Stimulated activated naive B cell treated with anti-CD40 and anti-IgM and Interleukin-4, amounts not matched to agents 10 μg/mL and 1 μg/mL and 100 μg/mL, for 72 hours (primary cell): ENCODE measurements at regions not wholly inside any gene's neighbourhood (a gene's known extent, or its start where the extent isn't known, plus 50 kb on each side); places are given as distances from the start of the nearest gene placed in this dataset.
A peak's percentile ranks its signal among the peaks of the same experiment; 100 is the strongest.

Source experiments
- ATAC-seq, 2 donors: fragments of 150-1000 bp; cut with Tn5 transposase; replicated peaks; 2 replicates each; pipeline ENCODE4 v1.10.0; 2021; ENCODE audit warnings: moderate library complexity in 1 of 2
- DNase-seq: peaks from one replicate; pipeline ENCODE4 v3.0.0; 2021
- H3K27ac Mint-ChIP-seq: one replicate; pipeline ENCODE4 v1.8.0; 2022; ENCODE audit warnings: mild to moderate bottlenecking, mixed read lengths
- H3K27me3 Mint-ChIP-seq, 2 donors: one replicate each; pipeline ENCODE4 v1.8.0; 2022; ENCODE audit warnings: mixed read lengths in 2 of 2
- H3K36me3 Mint-ChIP-seq, 2 donors: one replicate each; pipeline ENCODE4 v1.8.0; 2022; ENCODE audit warnings: mixed read lengths in 2 of 2, mild to moderate bottlenecking in 1 of 2
- H3K4me1 Mint-ChIP-seq, 2 donors: one replicate each; pipeline ENCODE4 v1.8.0; 2022; ENCODE audit warnings: mixed read lengths in 2 of 2, mild to moderate bottlenecking in 1 of 2
- H3K4me3 Mint-ChIP-seq, 2 donors: one replicate each; pipeline ENCODE4 v1.8.0; 2022; ENCODE audit warnings: mild to moderate bottlenecking in 2 of 2, mixed read lengths in 2 of 2, moderate library complexity in 1 of 2
- H3K9me3 Mint-ChIP-seq, 2 donors: one replicate each; pipeline ENCODE4 v1.8.0; 2022; ENCODE audit warnings: mixed read lengths in 2 of 2, mild to moderate bottlenecking in 1 of 2

GRCh38 chr2:146939991-146940685, 904.7 kb upstream of the ACVR2A start:
- ATAC-seq (no peak), DNase-seq (no peak)
- no peaks in the 10 kb centered on the region for H3K36me3 Mint-ChIP-seq
- H3K4me3 Mint-ChIP-seq: no peak overlapping the region
- H3K27ac Mint-ChIP-seq: no peak overlapping the region
- H3K27me3 Mint-ChIP-seq: no peaks in the 10 kb centered on the region
- no peaks in the 10 kb centered on the region for H3K4me1 Mint-ChIP-seq
- H3K9me3 Mint-ChIP-seq: peaks cover 3 to 4% of the 10 kb centered on the region in 2 donors

GRCh38 chr2:146934921-146935320, 909.9 kb upstream of the ACVR2A start:
- Mint-ChIP-seq H3K27me3 (no peaks in the 10 kb centered on the region), H3K4me3 (no peak overlapping the region), H3K4me1 (peaks cover 0 to 2% of the 10 kb centered on the region in 2 donors), H3K36me3 (no peaks in the 10 kb centered on the region), H3K9me3 (peaks cover 11 to 12% of the 10 kb centered on the region in 2 donors), H3K27ac (no peak overlapping the region)
- DNase-seq (no peak), ATAC-seq (no peak)

- Mint-ChIP-seq H3K4me1 (peaks cover 0 to 2% of the 10 kb centered on the region in 2 donors), H3K9me3 (peaks cover 8% of the 10 kb centered on the region in 2 donors), H3K4me3 (no peak overlapping the region), H3K27me3 (no peaks in the 10 kb centered on the region), H3K27ac (no peak overlapping the region), H3K36me3 (no peaks in the 10 kb centered on the region)
- no peak for ATAC-seq
- no peak for DNase-seq
Observed at GRCh38 chr2:146931109-146931508, 913.7 kb upstream of the ACVR2A start.

- no peaks in the 10 kb centered on the region for H3K27me3 Mint-ChIP-seq
- DNase-seq: no peak
- H3K36me3 Mint-ChIP-seq: no peaks in the 10 kb centered on the region
- ATAC-seq: peak in 1 of 2 donors; percentile 39
- no peak overlapping the region for H3K4me3 Mint-ChIP-seq
- peaks cover 0 to 2% of the 10 kb centered on the region in 2 donors for H3K4me1 Mint-ChIP-seq
- peaks cover 0 to 2% of the 10 kb centered on the region in 2 donors for H3K9me3 Mint-ChIP-seq
- no peak overlapping the region for H3K27ac Mint-ChIP-seq
Observed at GRCh38 chr2:146927080-146927711, 917.6 kb upstream of the ACVR2A start.

- no peaks in the 10 kb centered on the region for H3K4me1 Mint-ChIP-seq
Observed at GRCh38 chr2:146918280-146918679, 926.5 kb upstream of the ACVR2A start.

GRCh38 chr2:146917431-146918042, 927.3 kb upstream of the ACVR2A start:
- Mint-ChIP-seq H3K4me3 (no peak overlapping the region), H3K27me3 (no peaks in the 10 kb centered on the region), H3K4me1 (no peaks in the 10 kb centered on the region), H3K27ac (no peak overlapping the region), H3K36me3 (no peaks in the 10 kb centered on the region), H3K9me3 (no peaks in the 10 kb centered on the region)
- DNase-seq: no peak
- no peak for ATAC-seq

More at GRCh38 chr2:146918280-146918679, 926.5 kb upstream of the ACVR2A start:
- no peak overlapping the region for H3K4me3 Mint-ChIP-seq
- H3K9me3 Mint-ChIP-seq: no peaks in the 10 kb centered on the region
- H3K27ac Mint-ChIP-seq: no peak overlapping the region
- no peaks in the 10 kb centered on the region for H3K27me3 Mint-ChIP-seq
- ATAC-seq (no peak), DNase-seq (no peak)
- no peaks in the 10 kb centered on the region for H3K36me3 Mint-ChIP-seq

GRCh38 chr2:146916914-146917313, 927.9 kb upstream of the ACVR2A start:
- H3K9me3 Mint-ChIP-seq: no peaks in the 10 kb centered on the region
- H3K27ac Mint-ChIP-seq: no peak overlapping the region
- no peaks in the 10 kb centered on the region for H3K27me3 Mint-ChIP-seq
- no peaks in the 10 kb centered on the region for H3K36me3 Mint-ChIP-seq
- H3K4me1 Mint-ChIP-seq: no peaks in the 10 kb centered on the region
- no peak for ATAC-seq
- no peak overlapping the region for H3K4me3 Mint-ChIP-seq
- no peak for DNase-seq

- H3K4me3 Mint-ChIP-seq: no peak overlapping the region
- DNase-seq (no peak), ATAC-seq (no peak)
- H3K27ac Mint-ChIP-seq: no peak overlapping the region
- H3K9me3 Mint-ChIP-seq: no peaks in the 10 kb centered on the region
- no peaks in the 10 kb centered on the region for H3K36me3 Mint-ChIP-seq
- H3K4me1 Mint-ChIP-seq: no peaks in the 10 kb centered on the region
- H3K27me3 Mint-ChIP-seq: no peaks in the 10 kb centered on the region
Observed at GRCh38 chr2:146913476-146913875, 931.4 kb upstream of the ACVR2A start.

GRCh38 chr2:146912536-146912935, 932.3 kb upstream of the ACVR2A start:
- H3K9me3 Mint-ChIP-seq: no peaks in the 10 kb centered on the region
- no peaks in the 10 kb centered on the region for H3K4me1 Mint-ChIP-seq
- no peaks in the 10 kb centered on the region for H3K27me3 Mint-ChIP-seq
- no peak overlapping the region for H3K4me3 Mint-ChIP-seq
- no peak for DNase-seq
- ATAC-seq: no peak
- H3K36me3 Mint-ChIP-seq: no peaks in the 10 kb centered on the region
- H3K27ac Mint-ChIP-seq: no peak overlapping the region

GRCh38 chr2:146908776-146909175, 936.1 kb upstream of the ACVR2A start:
- Mint-ChIP-seq H3K9me3 (no peaks in the 10 kb centered on the region), H3K36me3 (no peaks in the 10 kb centered on the region), H3K4me1 (no peaks in the 10 kb centered on the region), H3K27me3 (no peaks in the 10 kb centered on the region), H3K4me3 (no peak overlapping the region), H3K27ac (no peak overlapping the region)
- DNase-seq: no peak
- ATAC-seq: no peak

GRCh38 chr2:146898083-146898482, 946.7 kb upstream of the ACVR2A start:
- no peak for DNase-seq
- no peaks in the 10 kb centered on the region for H3K27me3 Mint-ChIP-seq
- no peak for ATAC-seq
- no peak overlapping the region for H3K27ac Mint-ChIP-seq
- H3K4me3 Mint-ChIP-seq: no peak overlapping the region
- no peaks in the 10 kb centered on the region for H3K4me1 Mint-ChIP-seq
- no peaks in the 10 kb centered on the region for H3K36me3 Mint-ChIP-seq
- H3K9me3 Mint-ChIP-seq: no peaks in the 10 kb centered on the region

- H3K4me3 Mint-ChIP-seq: no peak overlapping the region
- DNase-seq (no peak), ATAC-seq (no peak)
- H3K4me1 Mint-ChIP-seq: no peaks in the 10 kb centered on the region
- peaks cover 0 to 1% of the 10 kb centered on the region in 2 donors for H3K9me3 Mint-ChIP-seq
- no peak overlapping the region for H3K27ac Mint-ChIP-seq
- no peaks in the 10 kb centered on the region for H3K36me3 Mint-ChIP-seq
- H3K27me3 Mint-ChIP-seq: no peaks in the 10 kb centered on the region
Observed at GRCh38 chr2:146894514-146894913, 950.3 kb upstream of the ACVR2A start.

- no peak for ATAC-seq
- DNase-seq: no peak
- Mint-ChIP-seq H3K27me3 (no peaks in the 10 kb centered on the region), H3K27ac (no peak overlapping the region), H3K36me3 (no peaks in the 10 kb centered on the region), H3K4me1 (no peaks in the 10 kb centered on the region), H3K9me3 (peaks cover 0 to 1% of the 10 kb centered on the region in 2 donors), H3K4me3 (no peak overlapping the region)
Observed at GRCh38 chr2:146893500-146894041, 951.3 kb upstream of the ACVR2A start.

GRCh38 chr2:146890491-146890890, 954.3 kb upstream of the ACVR2A start:
- Mint-ChIP-seq H3K36me3 (no peaks in the 10 kb centered on the region), H3K4me3 (no peak overlapping the region), H3K4me1 (no peaks in the 10 kb centered on the region), H3K27me3 (no peaks in the 10 kb centered on the region), H3K9me3 (peaks cover 0 to 1% of the 10 kb centered on the region in 2 donors), H3K27ac (no peak overlapping the region)
- ATAC-seq (no peak), DNase-seq (no peak)

GRCh38 chr2:146879882-146880281, 964.9 kb upstream of the ACVR2A start:
- Mint-ChIP-seq H3K9me3 (no peaks in the 10 kb centered on the region), H3K36me3 (no peaks in the 10 kb centered on the region), H3K27ac (no peak overlapping the region), H3K4me1 (no peaks in the 10 kb centered on the region), H3K27me3 (no peaks in the 10 kb centered on the region), H3K4me3 (no peak overlapping the region)
- ATAC-seq (no peak), DNase-seq (no peak)
